PC-3 (cell line): ENCODE measurements at regions not wholly inside any gene's neighbourhood (a gene's known extent, or its start where the extent isn't known, plus 50 kb on each side); places are given as distances from the start of the nearest gene placed in this dataset.
"Not testable (repeated sequence)": the region's sequence is repeated elsewhere in the genome, so short reads cannot be mapped to it uniquely, and the experiment has no call there.

Experiments
- ATAC-seq: fragments of 200-7000 bp; cut with Tn5 transposase; 2 replicates; pipeline ENCODE4 v1.9.1; 2020; ENCODE audit warnings: mild to moderate bottlenecking, moderate library complexity
- BruUV-seq: library from RNA; stranded (reverse); fragments of 400-500 nt; replicated peaks from 2 replicates; lab custom pipeline; 2021; lab: Mats Ljungman, UMichigan
- CTCF ChIA-PET: fragments of 300-600 bp; sonication (Branson Sonifier 250); formaldehyde crosslinking; loops from one replicate; lab custom pipeline; 2022; ENCODE audit warnings: antibody characterized with exemption; lab: Charles Lee
- POLR2A ChIA-PET: fragments of 300-600 bp; sonication (Branson Sonifier 250); formaldehyde crosslinking; loops from one replicate; lab custom pipeline; 2022; ENCODE audit warnings: antibody characterized with exemption; ENCODE audit not compliant: unreplicated experiment; lab: Charles Lee
- DNase-seq: peaks from one replicate; pipeline ENCODE4 v3.0.0-alpha.2; 2015
- H2AFZ ChIP-seq: fragments of 300-600 bp; sonication (generic); 2 replicates; pipeline ENCODE4 v1.6.0; 2016; ENCODE audit warnings: antibody characterized with exemption, low read length
- H3F3A ChIP-seq: fragments of 300-600 bp; sonication (generic); one replicate; pipeline ENCODE4 v1.6.0; 2017; ENCODE audit warnings: antibody characterized with exemption, low read length, control low read depth, mild to moderate bottlenecking; ENCODE audit not compliant: unreplicated experiment
- H3K27ac ChIP-seq: fragments of 300-600 bp; sonication (generic); 2 replicates; pipeline ENCODE4 v1.5.1; 2016; ENCODE audit warnings: mild to moderate bottlenecking, low read length
- H3K27me3 ChIP-seq: fragments of 300-600 bp; sonication (generic); 2 replicates; pipeline ENCODE4 v1.6.1; 2016; ENCODE audit warnings: low read length, mixed read lengths
- H3K36me3 ChIP-seq: fragments of 300-600 bp; sonication (generic); 2 replicates; pipeline ENCODE4 v1.6.1; 2016; ENCODE audit warnings: low read depth, mixed run types, low read length, mixed read lengths
- H3K4me1 ChIP-seq: fragments of 300-600 bp; sonication (generic); 2 replicates; pipeline ENCODE4 v1.5.1; 2016; ENCODE audit warnings: low read length; ENCODE audit not compliant: insufficient read depth
- H3K4me2 ChIP-seq: fragments of 300-600 bp; sonication (generic); 2 replicates; pipeline ENCODE4 v1.6.0; 2016; ENCODE audit warnings: low read length
- H3K4me3 ChIP-seq: fragments of 300-600 bp; sonication (generic); 2 replicates; pipeline ENCODE4 v1.5.1; 2016; ENCODE audit warnings: mild to moderate bottlenecking, low read length, mixed read lengths
- H3K79me2 ChIP-seq: fragments of 300-600 bp; sonication (generic); 2 replicates; pipeline ENCODE4 v1.6.1; 2017; ENCODE audit warnings: low read length, mixed read lengths
- H3K9ac ChIP-seq: fragments of 300-600 bp; sonication (generic); 2 replicates; pipeline ENCODE4 v1.6.0; 2016; ENCODE audit warnings: mild to moderate bottlenecking, low read length
- H3K9me2 ChIP-seq: fragments of 300-600 bp; sonication (generic); replicated peaks from 2 replicates; pipeline ENCODE4 v1.6.1; 2016; ENCODE audit warnings: mixed run types, low read length, mixed read lengths
- H3K9me3 ChIP-seq: fragments of 300-600 bp; sonication (generic); 2 replicates; pipeline ENCODE4 v1.6.1; 2016; ENCODE audit warnings: low read length, mixed read lengths
- H4K20me1 ChIP-seq: fragments of 300-600 bp; sonication (generic); 2 replicates; pipeline ENCODE4 v1.6.1; 2016; ENCODE audit warnings: low read length, mixed read lengths
- CTCF ChIP-seq: fragments of 300-600 bp; sonication (generic); conservative IDR thresholded peaks from 2 replicates; pipeline ENCODE4 v1.5.1; 2017; ENCODE audit warnings: antibody characterized with exemption, low read depth, mild to moderate bottlenecking, low read length
- EZH2 ChIP-seq: fragments of 300-600 bp; sonication (generic); IDR thresholded peaks from one replicate; pipeline ENCODE4 v1.6.1; 2017; ENCODE audit warnings: antibody characterized with exemption, mild to moderate bottlenecking, low read length; ENCODE audit not compliant: unreplicated experiment
- EZH2phosphoT487 ChIP-seq: fragments of 300-600 bp; sonication (generic); IDR thresholded peaks from 2 replicates; pipeline ENCODE4 v1.6.1; 2018; ENCODE audit warnings: mild to moderate bottlenecking, antibody characterized with exemption, low read length, borderline replicate concordance
- intact Hi-C: fragments of 100-400 bp; cut with micrococcal nuclease; formaldehyde crosslinking; loops from 2 replicates; pipeline ENCODE4 v1.9.0; 2023

GRCh38 chr9:90198956-90199355 is 443.7 kb downstream of the DIRAS2 start:
- no peak overlapping the region for H3K9ac ChIP-seq
- no peaks in the 10 kb centered on the region for H3K9me2 ChIP-seq
- H3K36me3 ChIP-seq, result no peaks in the 10 kb centered on the region
- DNase-seq, result no peak
- H3K4me1 ChIP-seq, result no peaks in the 10 kb centered on the region
- ChIA-PET CTCF (no interaction called here), POLR2A (no interaction called here)
- H3K4me2 ChIP-seq, result no peak overlapping the region
- TF ChIP-seq EZH2phosphoT487, result no peak
- TF ChIP-seq CTCF, result no peak
- no peak for TF ChIP-seq EZH2
- no peak overlapping the region for H3K4me3 ChIP-seq
- BruUV-seq, result no TSS peak
- ATAC-seq, result no peak
- H3F3A ChIP-seq, result no peaks in the 10 kb centered on the region
- H3K79me2 ChIP-seq, result no peaks in the 10 kb centered on the region
- intact Hi-C loops, result no loop called here
- no peak overlapping the region for H2AFZ ChIP-seq
- no peaks in the 10 kb centered on the region for H3K9me3 ChIP-seq
- H4K20me1 ChIP-seq, result no peaks in the 10 kb centered on the region
- no peaks in the 10 kb centered on the region for H3K27me3 ChIP-seq
- no peak overlapping the region for H3K27ac ChIP-seq

GRCh38 chr9:90201766-90202165 is 440.9 kb downstream of the DIRAS2 start:
- Histone ChIP-seq H3K79me2 (no peaks in the 10 kb centered on the region), H3K9me2 (no peaks in the 10 kb centered on the region), H3K9me3 (no peaks in the 10 kb centered on the region), H3K27ac (no peak overlapping the region), H3K4me2 (no peak overlapping the region), H3K4me1 (no peaks in the 10 kb centered on the region), H3K9ac (no peak overlapping the region), H3K27me3 (peaks cover 6% of the 10 kb centered on the region), H4K20me1 (no peaks in the 10 kb centered on the region), H2AFZ (no peak overlapping the region), H3K4me3 (no peak overlapping the region), H3F3A (no peaks in the 10 kb centered on the region), H3K36me3 (no peaks in the 10 kb centered on the region)
- BruUV-seq, result no TSS peak
- CTCF ChIA-PET, result no interaction called here
- intact Hi-C loops, result no loop called here
- POLR2A ChIA-PET, result no interaction called here
- TF ChIP-seq EZH2phosphoT487, result no peak
- DNase-seq, result no peak
- ATAC-seq, result no peak

GRCh38 chr9:90204128-90204831 is 438.3 kb downstream of the DIRAS2 start:
- Histone ChIP-seq H3K36me3 (no peaks in the 10 kb centered on the region), H3K9me2 (no peaks in the 10 kb centered on the region), H2AFZ (no peak overlapping the region), H4K20me1 (no peaks in the 10 kb centered on the region), H3K4me3 (no peak overlapping the region), H3K27ac (no peak overlapping the region), H3K9me3 (no peaks in the 10 kb centered on the region), H3K4me1 (no peaks in the 10 kb centered on the region), H3K9ac (no peak overlapping the region), H3K4me2 (no peak overlapping the region), H3K79me2 (no peaks in the 10 kb centered on the region), H3K27me3 (peaks cover 6% of the 10 kb centered on the region), H3F3A (no peaks in the 10 kb centered on the region)
- DNase-seq (no peak), ATAC-seq (no peak)
- TF ChIP-seq EZH2phosphoT487 (no peak), EZH2 (no peak), CTCF (no peak)
- ChIA-PET CTCF (no interaction called here), POLR2A (no interaction called here)
- BruUV-seq, result no TSS peak
- intact Hi-C loops, result no loop called here

DNA sequence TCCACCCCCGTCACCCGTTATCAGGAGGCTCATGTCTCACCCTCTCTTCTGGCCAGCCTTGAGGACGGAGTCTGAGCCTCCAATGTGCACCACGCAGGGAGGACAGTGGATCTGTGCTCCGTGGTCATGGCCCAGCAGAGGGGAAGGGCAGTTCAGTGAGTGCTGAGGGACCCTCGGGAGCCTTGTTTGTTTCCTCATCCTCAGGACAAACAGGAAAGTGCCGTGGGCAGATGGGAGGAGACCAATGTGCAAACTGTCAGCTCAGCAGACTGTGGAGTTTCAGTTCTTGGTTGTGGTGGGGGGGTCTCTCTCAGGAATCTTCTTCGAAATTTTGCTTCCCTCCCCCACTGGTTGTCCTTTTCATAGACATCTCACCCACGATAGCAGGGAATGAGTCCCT is 429.6 kb downstream of the DIRAS2 start:
- H3K4me1 ChIP-seq, BruUV-seq, H3K4me3 ChIP-seq, H3K4me2 ChIP-seq, H3K9me2 ChIP-seq, H3K9ac ChIP-seq, H4K20me1 ChIP-seq, DNase-seq, H2AFZ ChIP-seq, H3K9me3 ChIP-seq, H3F3A ChIP-seq, H3K27ac ChIP-seq, H3K36me3 ChIP-seq, intact Hi-C loops, CTCF ChIA-PET, ATAC-seq, H3K27me3 ChIP-seq, H3K79me2 ChIP-seq, POLR2A ChIA-PET: not testable (repeated sequence)
